Osteoblast (primary cell): ENCODE measurements at regions not wholly inside any gene's neighbourhood (a gene's known extent, or its start where the extent isn't known, plus 50 kb on each side); places are given as distances from the start of the nearest gene placed in this dataset.

Experiments
- DNase-seq: peaks from one replicate; pipeline ENCODE4 v3.0.0; 2011; ENCODE audit warnings: low spot score, mixed read lengths; ENCODE audit not compliant: insufficient read length; ENCODE audit errors: missing footprints
- H2AFZ ChIP-seq: 2 replicates; pipeline ENCODE4 v1.6.0; 2011; ENCODE audit warnings: mild to moderate bottlenecking, low read length
- H3K27ac ChIP-seq: 2 replicates; pipeline ENCODE4 v1.5.1; 2011; ENCODE audit warnings: mild to moderate bottlenecking, low read depth, low read length, moderate library complexity
- H3K27me3 ChIP-seq: 2 replicates; pipeline ENCODE4 v1.6.0; 2012; ENCODE audit warnings: mild to moderate bottlenecking, control low read depth, inconsistent platforms, low read length, moderate library complexity; ENCODE audit not compliant: insufficient read depth
- H3K36me3 ChIP-seq: 2 replicates; pipeline ENCODE4 v1.5.1; 2011; ENCODE audit warnings: mild to moderate bottlenecking, low read length, control low read depth, moderate library complexity; ENCODE audit not compliant: insufficient read depth
- H3K4me1 ChIP-seq: 2 replicates; pipeline ENCODE4 v1.5.1; 2011; ENCODE audit warnings: mild to moderate bottlenecking, low read length, control low read depth, moderate library complexity; ENCODE audit not compliant: insufficient read depth
- H3K4me2 ChIP-seq: 2 replicates; pipeline ENCODE4 v1.6.0; 2011; ENCODE audit warnings: mild to moderate bottlenecking, low read length; ENCODE audit not compliant: insufficient read depth
- H3K4me3 ChIP-seq: fragments of 200-600 bp; sonication (generic); 3 replicates; pipeline ENCODE4 v1.5.1; 2012; ENCODE audit warnings: mild to moderate bottlenecking, low read length, inconsistent platforms; ENCODE audit not compliant: insufficient read depth
- H3K79me2 ChIP-seq: 2 replicates; pipeline ENCODE4 v1.6.0; 2012; ENCODE audit warnings: mild to moderate bottlenecking, low read length, control low read depth, inconsistent platforms; ENCODE audit not compliant: insufficient read depth
- H3K9me3 ChIP-seq: 2 replicates; pipeline ENCODE4 v1.5.1; 2011; ENCODE audit warnings: low read depth, low read length, control low read depth
- H4K20me1 ChIP-seq: 2 replicates; pipeline ENCODE4 v1.6.0; 2012; ENCODE audit warnings: mild to moderate bottlenecking, low read length, control low read depth; ENCODE audit not compliant: insufficient read depth
- CTCF ChIP-seq: IDR thresholded peaks from 2 replicates; pipeline ENCODE4 v1.5.1; 2011; ENCODE audit warnings: mild to moderate bottlenecking, low read depth, low read length, moderate library complexity; ENCODE audit errors: extremely low read depth

- no peak overlapping the region for H3K4me2 ChIP-seq
- no peaks in the 10 kb centered on the region for H3K4me1 ChIP-seq
- H3K4me3 ChIP-seq, result no peak overlapping the region
- no peak for TF ChIP-seq CTCF
- no peaks in the 10 kb centered on the region for H3K27me3 ChIP-seq
- DNase-seq, result no peak
- H3K79me2 ChIP-seq, result no peaks in the 10 kb centered on the region
- no peak overlapping the region for H2AFZ ChIP-seq
- H3K27ac ChIP-seq, result no peak overlapping the region
- no peaks in the 10 kb centered on the region for H3K36me3 ChIP-seq
- H3K9me3 ChIP-seq, result no peaks in the 10 kb centered on the region
- H4K20me1 ChIP-seq, result no peaks in the 10 kb centered on the region
Measured at GRCh38 chr18:30491815-30492551, 550.6 kb downstream of the DSC3 start.

- Histone ChIP-seq H3K79me2 (no peaks in the 10 kb centered on the region), H3K4me1 (no peaks in the 10 kb centered on the region), H3K27me3 (no peaks in the 10 kb centered on the region), H2AFZ (no peak overlapping the region), H3K36me3 (no peaks in the 10 kb centered on the region), H3K9me3 (no peaks in the 10 kb centered on the region), H4K20me1 (no peaks in the 10 kb centered on the region), H3K4me3 (no peak overlapping the region), H3K27ac (no peak overlapping the region), H3K4me2 (no peak overlapping the region)
- TF ChIP-seq CTCF, result no peak
- no peak for DNase-seq
Measured at GRCh38 chr18:30489890-30490643, 552.5 kb downstream of the DSC3 start.

- H3K27me3 ChIP-seq, result no peaks in the 10 kb centered on the region
- H3K27ac ChIP-seq, result no peak overlapping the region
- H3K9me3 ChIP-seq, result no peaks in the 10 kb centered on the region
- no peaks in the 10 kb centered on the region for H3K79me2 ChIP-seq
- no peak overlapping the region for H3K4me3 ChIP-seq
- DNase-seq, result no peak
- H2AFZ ChIP-seq, result no peak overlapping the region
- H4K20me1 ChIP-seq, result no peaks in the 10 kb centered on the region
- H3K4me2 ChIP-seq, result no peak overlapping the region
- no peak for TF ChIP-seq CTCF
- H3K36me3 ChIP-seq, result no peaks in the 10 kb centered on the region
- no peaks in the 10 kb centered on the region for H3K4me1 ChIP-seq
Measured at GRCh38 chr18:30487962-30488361, 554.6 kb downstream of the DSC3 start.

- Histone ChIP-seq H3K4me1 (no peaks in the 10 kb centered on the region), H3K4me2 (no peak overlapping the region), H3K27ac (no peak overlapping the region), H2AFZ (no peak overlapping the region), H3K79me2 (no peaks in the 10 kb centered on the region), H3K4me3 (no peak overlapping the region), H3K36me3 (no peaks in the 10 kb centered on the region), H3K9me3 (no peaks in the 10 kb centered on the region), H3K27me3 (no peaks in the 10 kb centered on the region), H4K20me1 (no peaks in the 10 kb centered on the region)
- no peak for DNase-seq
- no peak for TF ChIP-seq CTCF
Measured at GRCh38 chr18:30486856-30487255, 555.7 kb downstream of the DSC3 start.
